SJSA1 (cell line): ENCODE measurements at regions not wholly inside any gene's neighbourhood (a gene's known extent, or its start where the extent isn't known, plus 50 kb on each side); places are given as distances from the start of the nearest gene placed in this dataset.

Source experiments
- DNase-seq, 2 experiments: peaks; one replicate each; pipeline ENCODE4 v3.0.0-alpha.2; 2015 to 2020; ENCODE audit warnings: low spot score in 2 of 2, low read depth in 1 of 2
- H3K27ac ChIP-seq: fragments of 250-450 bp; sonication (Bioruptor Pico); 2 replicates; pipeline ENCODE4 v1.5.1; 2020; ENCODE audit warnings: mild to moderate bottlenecking, moderate library complexity
- H3K27me3 ChIP-seq: fragments of 250-450 bp; sonication (Bioruptor Pico); replicated peaks from 2 replicates; pipeline ENCODE4 v1.5.1; 2020; ENCODE audit warnings: mild to moderate bottlenecking, moderate library complexity
- H3K36me3 ChIP-seq: fragments of 250-450 bp; sonication (Bioruptor Pico); 2 replicates; pipeline ENCODE4 v1.5.1; 2020; ENCODE audit warnings: mild to moderate bottlenecking
- H3K4me1 ChIP-seq: fragments of 250-450 bp; sonication (Bioruptor Pico); replicated peaks from 2 replicates; pipeline ENCODE4 v1.6.1; 2021; ENCODE audit warnings: mild to moderate bottlenecking
- H3K4me3 ChIP-seq: fragments of 250-450 bp; sonication (Bioruptor Pico); 2 replicates; pipeline ENCODE4 v1.5.1; 2020; ENCODE audit warnings: mild to moderate bottlenecking
- H3K9me3 ChIP-seq: fragments of 250-450 bp; sonication (Bioruptor Pico); replicated peaks from 2 replicates; pipeline ENCODE4 v1.5.1; 2020; ENCODE audit warnings: mild to moderate bottlenecking

GRCh38 chr3:104145164-104145563, 1221.5 kb upstream of the ALCAM start:
- DNase-seq = no peak
- H3K4me3 ChIP-seq = no peak overlapping the region
- H3K27ac ChIP-seq = no peak overlapping the region
- H3K4me1 ChIP-seq = no peaks in the 10 kb centered on the region
- no peaks in the 10 kb centered on the region for H3K9me3 ChIP-seq
- H3K36me3 ChIP-seq = no peaks in the 10 kb centered on the region
- no peaks in the 10 kb centered on the region for H3K27me3 ChIP-seq

- Histone ChIP-seq H3K27me3 (no peaks in the 10 kb centered on the region), H3K27ac (no peak overlapping the region), H3K36me3 (no peaks in the 10 kb centered on the region), H3K4me1 (no peaks in the 10 kb centered on the region), H3K4me3 (no peak overlapping the region), H3K9me3 (no peaks in the 10 kb centered on the region)
- DNase-seq = no peak
Measured at GRCh38 chr3:104149154-104149553, 1217.6 kb upstream of the ALCAM start.

- Histone ChIP-seq H3K4me1 (no peaks in the 10 kb centered on the region), H3K36me3 (no peaks in the 10 kb centered on the region), H3K9me3 (no peaks in the 10 kb centered on the region), H3K27me3 (no peaks in the 10 kb centered on the region), H3K4me3 (no peak overlapping the region), H3K27ac (no peak overlapping the region)
- DNase-seq = no peak
Measured at GRCh38 chr3:104150724-104151123, 1216.0 kb upstream of the ALCAM start.

GRCh38 chr3:104154896-104155295, 1211.8 kb upstream of the ALCAM start:
- Histone ChIP-seq H3K27me3 (no peaks in the 10 kb centered on the region), H3K4me1 (no peaks in the 10 kb centered on the region), H3K27ac (no peak overlapping the region), H3K4me3 (no peak overlapping the region), H3K9me3 (no peaks in the 10 kb centered on the region), H3K36me3 (no peaks in the 10 kb centered on the region)
- no peak for DNase-seq

GRCh38 chr3:104165866-104166265, 1200.8 kb upstream of the ALCAM start:
- no peak for DNase-seq
- Histone ChIP-seq H3K4me3 (no peak overlapping the region), H3K27ac (no peak overlapping the region), H3K36me3 (no peaks in the 10 kb centered on the region), H3K27me3 (no peaks in the 10 kb centered on the region), H3K4me1 (no peaks in the 10 kb centered on the region), H3K9me3 (no peaks in the 10 kb centered on the region)

- Histone ChIP-seq H3K27ac (no peak overlapping the region), H3K9me3 (no peaks in the 10 kb centered on the region), H3K36me3 (no peaks in the 10 kb centered on the region), H3K4me3 (no peak overlapping the region), H3K27me3 (no peaks in the 10 kb centered on the region), H3K4me1 (no peaks in the 10 kb centered on the region)
- DNase-seq = no peak
Measured at GRCh38 chr3:104168386-104168785, 1198.3 kb upstream of the ALCAM start.

- no peak for DNase-seq
- no peaks in the 10 kb centered on the region for H3K36me3 ChIP-seq
- H3K9me3 ChIP-seq = no peaks in the 10 kb centered on the region
- H3K4me1 ChIP-seq = no peaks in the 10 kb centered on the region
- no peak overlapping the region for H3K4me3 ChIP-seq
- no peak overlapping the region for H3K27ac ChIP-seq
- H3K27me3 ChIP-seq = no peaks in the 10 kb centered on the region
Measured at GRCh38 chr3:104175696-104176095, 1191.0 kb upstream of the ALCAM start.

GRCh38 chr3:104176706-104177105, 1190.0 kb upstream of the ALCAM start:
- Histone ChIP-seq H3K27me3 (no peaks in the 10 kb centered on the region), H3K4me3 (no peak overlapping the region), H3K4me1 (no peaks in the 10 kb centered on the region), H3K27ac (no peak overlapping the region), H3K36me3 (no peaks in the 10 kb centered on the region), H3K9me3 (no peaks in the 10 kb centered on the region)
- DNase-seq = no peak

GRCh38 chr3:104178680-104179079, 1188.0 kb upstream of the ALCAM start:
- Histone ChIP-seq H3K27ac (no peak overlapping the region), H3K4me1 (no peaks in the 10 kb centered on the region), H3K36me3 (no peaks in the 10 kb centered on the region), H3K4me3 (no peak overlapping the region), H3K27me3 (no peaks in the 10 kb centered on the region), H3K9me3 (no peaks in the 10 kb centered on the region)
- DNase-seq = no peak

GRCh38 chr3:104180906-104181305, 1185.8 kb upstream of the ALCAM start:
- Histone ChIP-seq H3K4me3 (no peak overlapping the region), H3K27me3 (no peaks in the 10 kb centered on the region), H3K4me1 (no peaks in the 10 kb centered on the region), H3K27ac (no peak overlapping the region), H3K36me3 (no peaks in the 10 kb centered on the region), H3K9me3 (no peaks in the 10 kb centered on the region)
- DNase-seq = no peak

- DNase-seq = no peak
- no peak overlapping the region for H3K27ac ChIP-seq
- H3K27me3 ChIP-seq = no peaks in the 10 kb centered on the region
- H3K36me3 ChIP-seq = no peaks in the 10 kb centered on the region
- no peaks in the 10 kb centered on the region for H3K4me1 ChIP-seq
- no peak overlapping the region for H3K4me3 ChIP-seq
- H3K9me3 ChIP-seq = no peaks in the 10 kb centered on the region
Measured at GRCh38 chr3:104190681-104191080, 1176.0 kb upstream of the ALCAM start.

GRCh38 chr3:104198131-104198530, 1168.6 kb upstream of the ALCAM start:
- Histone ChIP-seq H3K9me3 (no peaks in the 10 kb centered on the region), H3K4me1 (no peaks in the 10 kb centered on the region), H3K27ac (no peak overlapping the region), H3K27me3 (no peaks in the 10 kb centered on the region), H3K4me3 (no peak overlapping the region), H3K36me3 (no peaks in the 10 kb centered on the region)
- no peak for DNase-seq

GRCh38 chr3:104206925-104207324, 1159.8 kb upstream of the ALCAM start:
- Histone ChIP-seq H3K4me3 (no peak overlapping the region), H3K27ac (no peak overlapping the region), H3K36me3 (no peaks in the 10 kb centered on the region), H3K27me3 (no peaks in the 10 kb centered on the region), H3K4me1 (no peaks in the 10 kb centered on the region), H3K9me3 (no peaks in the 10 kb centered on the region)
- DNase-seq = no peak

GRCh38 chr3:104214277-104214676, 1152.4 kb upstream of the ALCAM start:
- H3K36me3 ChIP-seq = no peaks in the 10 kb centered on the region
- no peak overlapping the region for H3K27ac ChIP-seq
- no peaks in the 10 kb centered on the region for H3K27me3 ChIP-seq
- no peak overlapping the region for H3K4me3 ChIP-seq
- H3K4me1 ChIP-seq = no peaks in the 10 kb centered on the region
- no peaks in the 10 kb centered on the region for H3K9me3 ChIP-seq
- DNase-seq = no peak

GRCh38 chr3:104214937-104215336, 1151.8 kb upstream of the ALCAM start:
- no peak for DNase-seq
- H3K4me3 ChIP-seq = no peak overlapping the region
- H3K27me3 ChIP-seq = no peaks in the 10 kb centered on the region
- no peaks in the 10 kb centered on the region for H3K4me1 ChIP-seq
- H3K27ac ChIP-seq = no peak overlapping the region
- H3K36me3 ChIP-seq = no peaks in the 10 kb centered on the region
- no peaks in the 10 kb centered on the region for H3K9me3 ChIP-seq
